ENCODE measurements at regions not wholly inside any gene's neighbourhood (a gene's known extent, or its start where the extent isn't known, plus 50 kb on each side); places are given as distances from the start of the nearest gene placed in this dataset.

- no peak for DNase-seq
These were observed 315.0 kb downstream of the DHX35 start for GRCh38 chr20:39277185-39277584.

- no peak for DNase-seq
These were observed 308.9 kb downstream of the DHX35 start for GRCh38 chr20:39270837-39271604.

- no peak for DNase-seq
These were observed 307.5 kb downstream of the DHX35 start for GRCh38 chr20:39269493-39270217.

- DNase-seq: no peak
These were observed 306.9 kb downstream of the DHX35 start for GRCh38 chr20:39268981-39269461.

- DNase-seq: no peak
These were observed 306.4 kb downstream of the DHX35 start for GRCh38 chr20:39268491-39268951.

GRCh38 chr20:39266989-39267388, 304.8 kb downstream of the DHX35 start:
- DNase-seq: no peak

- DNase-seq: peak; percentile 24
These were observed 302.5 kb downstream of the DHX35 start for GRCh38 chr20:39264506-39265172.

- no peak for DNase-seq
These were observed 300.9 kb downstream of the DHX35 start for GRCh38 chr20:39263076-39263475.

GRCh38 chr20:39259808-39260207, 297.7 kb downstream of the DHX35 start:
- DNase-seq: no peak

GRCh38 chr20:39259010-39259803, 297.1 kb downstream of the DHX35 start:
- DNase-seq: no peak

- DNase-seq: no peak
These were observed 296.1 kb downstream of the DHX35 start for GRCh38 chr20:39258253-39258652.

- no peak for DNase-seq
These were observed 291.1 kb downstream of the DHX35 start for GRCh38 chr20:39253051-39253755.

- DNase-seq: no peak
These were observed 289.9 kb downstream of the DHX35 start for GRCh38 chr20:39252035-39252434.

GRCh38 chr20:39249798-39250197, 287.7 kb downstream of the DHX35 start:
- DNase-seq: no peak

- DNase-seq: no peak
These were observed 286.8 kb downstream of the DHX35 start for GRCh38 chr20:39248862-39249485.

- DNase-seq: no peak
These were observed 286.2 kb downstream of the DHX35 start for GRCh38 chr20:39248171-39248861.

GRCh38 chr20:39246436-39246835, 284.3 kb downstream of the DHX35 start:
- no peak for DNase-seq

- no peak for DNase-seq
These were observed 283.7 kb downstream of the DHX35 start for GRCh38 chr20:39245685-39246311.

- DNase-seq: no peak
These were observed 281.8 kb downstream of the DHX35 start for GRCh38 chr20:39243962-39244361.

GRCh38 chr20:39242614-39243013, 280.5 kb downstream of the DHX35 start:
- no peak for DNase-seq
